NCI-H748 (cell line): ENCODE measurements at regions not wholly inside any gene's neighbourhood (a gene's known extent, or its start where the extent isn't known, plus 50 kb on each side); places are given as distances from the start of the nearest gene placed in this dataset.
"Not testable (repeated sequence)": the region's sequence is repeated elsewhere in the genome, so short reads cannot be mapped to it uniquely, and the experiment has no call there.

Experiments used
- DNase-seq: peaks from one replicate; lab custom pipeline; 2025; ENCODE audit not compliant: unreplicated experiment; lab: John Stamatoyannopoulos, UW

GRCh38 chr11:60592601-60593000 is 77.4 kb downstream of the MS4A13 start:
- no peak for DNase-seq

- DNase-seq, result no peak
Measured at GRCh38 chr11:60594998-60595642, 79.9 kb downstream of the MS4A13 start.

GRCh38 chr11:60607483-60607882 is 91.9 kb upstream of the MS4A8 start:
- DNase-seq, result no peak

GRCh38 chr11:60609632-60610031 is 89.8 kb upstream of the MS4A8 start:
- no peak for DNase-seq

- DNase-seq, result no peak
Measured at GRCh38 chr11:60610702-60611101, 88.7 kb upstream of the MS4A8 start.

- no peak for DNase-seq
Measured at GRCh38 chr11:60615497-60615896, 83.9 kb upstream of the MS4A8 start.

GRCh38 chr11:60621940-60622339 is 77.5 kb upstream of the MS4A8 start:
- not testable (repeated sequence) for DNase-seq

- DNase-seq, result not testable (repeated sequence)
Measured at GRCh38 chr11:60622776-60623175, 76.6 kb upstream of the MS4A8 start.

- DNase-seq, result peak; percentile 32
Measured at GRCh38 chr11:60625262-60625661, 74.2 kb upstream of the MS4A8 start.

GRCh38 chr11:60629399-60629798 is 70.0 kb upstream of the MS4A8 start:
- DNase-seq, result no peak

- DNase-seq, result no peak
Measured at GRCh38 chr11:60631944-60632343, 67.5 kb upstream of the MS4A8 start.

GRCh38 chr11:60633645-60634044 is 65.8 kb upstream of the MS4A8 start:
- DNase-seq, result no peak

- peak; percentile 49 for DNase-seq
Measured at GRCh38 chr11:60634126-60634525, 65.3 kb upstream of the MS4A8 start.

GRCh38 chr11:60641940-60642339 is 57.5 kb upstream of the MS4A8 start:
- DNase-seq, result no peak

- no peak for DNase-seq
Measured at GRCh38 chr11:60647087-60647486, 52.3 kb upstream of the MS4A8 start.
